Stimulated activated naive CD4-positive, alpha-beta T cell (primary cell): ENCODE measurements at regions not wholly inside any gene's neighbourhood (a gene's known extent, or its start where the extent isn't known, plus 50 kb on each side); places are given as distances from the start of the nearest gene placed in this dataset.

Source experiments
- DNase-seq, 6 experiments: peaks; one replicate each; lab custom pipeline; 2025; lab: John Stamatoyannopoulos, UW

GRCh38 chr16:87067836-87068761 lies 249.1 kb downstream of the C16orf95 start:
- no peak for DNase-seq

- no peak for DNase-seq
Observed at GRCh38 chr16:87068762-87069150, 248.4 kb downstream of the C16orf95 start.

GRCh38 chr16:87070657-87071056 lies 246.5 kb downstream of the C16orf95 start:
- DNase-seq = no peak

- DNase-seq = no peak
Observed at GRCh38 chr16:87072101-87072500, 245.1 kb downstream of the C16orf95 start.

- no peak for DNase-seq
Observed at GRCh38 chr16:87074641-87075318, 242.4 kb downstream of the C16orf95 start.

GRCh38 chr16:87075319-87075860 lies 241.8 kb downstream of the C16orf95 start:
- DNase-seq = no peak

- no peak for DNase-seq
Observed at GRCh38 chr16:87076331-87076949, 240.8 kb downstream of the C16orf95 start.

- DNase-seq = no peak
Observed at GRCh38 chr16:87076950-87077749, 240.0 kb downstream of the C16orf95 start.

GRCh38 chr16:87077750-87078127 lies 239.5 kb downstream of the C16orf95 start:
- DNase-seq = no peak

GRCh38 chr16:87080571-87081167 lies 236.5 kb downstream of the C16orf95 start:
- no peak for DNase-seq

- DNase-seq = no peak
Observed at GRCh38 chr16:87085441-87085840, 231.8 kb downstream of the C16orf95 start.

GRCh38 chr16:87086156-87086555 lies 231.0 kb downstream of the C16orf95 start:
- DNase-seq = no peak

- no peak for DNase-seq
Observed at GRCh38 chr16:87086575-87086974, 230.6 kb downstream of the C16orf95 start.

- DNase-seq = no peak
Observed at GRCh38 chr16:87092958-87093357, 224.2 kb downstream of the C16orf95 start.

GRCh38 chr16:87093804-87094555 lies 223.2 kb downstream of the C16orf95 start:
- no peak for DNase-seq

- no peak for DNase-seq
Observed at GRCh38 chr16:87094556-87094865, 222.7 kb downstream of the C16orf95 start.

- no peak for DNase-seq
Observed at GRCh38 chr16:87095271-87095670, 221.9 kb downstream of the C16orf95 start.

- no peak for DNase-seq
Observed at GRCh38 chr16:87096746-87097333, 220.4 kb downstream of the C16orf95 start.

GRCh38 chr16:87098361-87098760 lies 218.8 kb downstream of the C16orf95 start:
- DNase-seq = no peak

- no peak for DNase-seq
Observed at GRCh38 chr16:87098976-87099720, 218.0 kb downstream of the C16orf95 start.
